GM19438 (cell line): ENCODE measurements at regions not wholly inside any gene's neighbourhood (a gene's known extent, or its start where the extent isn't known, plus 50 kb on each side); places are given as distances from the start of the nearest gene placed in this dataset.
"Not testable (repeated sequence)": the region's sequence is repeated elsewhere in the genome, so short reads cannot be mapped to it uniquely, and the experiment has no call there.

Experiments used
- ATAC-seq: cut with Tn5 transposase; IDR thresholded peaks from one replicate; pipeline ENCODE4 v1.9.1; 2021; ENCODE audit warnings: low read depth; ENCODE audit not compliant: unreplicated experiment

DNA sequence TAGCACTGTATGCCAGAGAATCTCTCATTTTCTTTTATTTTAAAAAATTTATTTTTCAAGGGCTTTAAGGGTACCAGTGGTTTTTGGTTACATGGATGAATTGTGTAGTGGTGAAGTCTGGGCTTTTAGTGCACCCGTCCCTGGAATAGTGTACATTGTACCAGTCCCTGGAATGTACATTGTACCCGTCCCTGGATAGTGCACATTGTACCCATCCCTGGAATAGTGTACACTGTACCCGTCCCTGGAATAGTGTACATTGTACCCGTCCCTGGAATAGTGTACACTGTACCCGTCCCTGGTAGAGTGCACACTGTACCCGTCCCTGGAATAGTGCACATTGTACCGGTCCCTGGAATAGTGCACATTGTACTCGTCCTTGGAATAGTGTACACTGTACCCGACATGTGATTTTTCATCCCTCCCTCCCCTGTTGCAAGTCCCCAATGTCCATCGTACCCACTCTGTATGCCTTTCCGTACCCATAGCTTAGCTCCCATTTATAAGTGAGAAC lies 56.1 kb upstream of the HELT start:
- no peak for ATAC-seq

DNA sequence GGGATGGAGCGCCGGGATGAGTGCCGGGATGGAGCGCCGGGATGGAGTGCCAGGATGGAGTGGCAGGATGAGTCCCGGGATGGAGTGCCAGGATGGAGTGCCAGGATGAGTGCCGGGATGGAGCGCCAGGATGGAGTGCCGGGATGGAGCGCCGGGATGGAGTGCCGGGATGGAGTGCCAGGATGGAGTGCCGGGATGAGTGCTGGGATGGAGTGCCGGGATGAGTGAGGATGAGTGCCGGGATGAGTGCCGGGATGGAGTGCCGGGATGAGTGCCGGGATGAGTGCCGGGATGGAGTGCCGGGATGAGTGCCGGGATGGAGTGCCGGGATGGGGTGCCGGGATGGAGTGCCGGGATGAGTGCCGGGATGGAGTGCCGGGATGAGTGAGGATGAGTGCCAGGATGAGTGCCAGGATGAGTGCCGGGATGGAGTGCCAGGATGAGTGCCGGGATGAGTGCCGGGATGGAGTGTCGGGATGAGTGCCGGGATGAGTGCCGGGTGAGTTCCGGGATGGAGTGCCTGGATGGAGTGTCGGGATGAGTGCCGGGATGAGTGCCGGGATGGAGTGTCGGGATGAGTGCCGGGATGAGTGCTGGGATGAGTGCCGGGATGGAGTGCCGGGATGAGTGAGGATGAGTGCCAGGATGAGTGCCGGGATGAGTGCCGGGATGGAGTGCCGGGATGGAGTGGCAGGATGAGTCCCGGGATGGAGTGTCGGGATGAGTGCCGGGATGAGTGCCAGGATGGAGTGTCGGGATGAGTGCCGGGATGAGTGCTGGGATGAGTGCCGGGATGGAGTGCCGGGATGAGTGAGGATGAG lies 52.9 kb upstream of the HELT start:
- not testable (repeated sequence) for ATAC-seq

DNA sequence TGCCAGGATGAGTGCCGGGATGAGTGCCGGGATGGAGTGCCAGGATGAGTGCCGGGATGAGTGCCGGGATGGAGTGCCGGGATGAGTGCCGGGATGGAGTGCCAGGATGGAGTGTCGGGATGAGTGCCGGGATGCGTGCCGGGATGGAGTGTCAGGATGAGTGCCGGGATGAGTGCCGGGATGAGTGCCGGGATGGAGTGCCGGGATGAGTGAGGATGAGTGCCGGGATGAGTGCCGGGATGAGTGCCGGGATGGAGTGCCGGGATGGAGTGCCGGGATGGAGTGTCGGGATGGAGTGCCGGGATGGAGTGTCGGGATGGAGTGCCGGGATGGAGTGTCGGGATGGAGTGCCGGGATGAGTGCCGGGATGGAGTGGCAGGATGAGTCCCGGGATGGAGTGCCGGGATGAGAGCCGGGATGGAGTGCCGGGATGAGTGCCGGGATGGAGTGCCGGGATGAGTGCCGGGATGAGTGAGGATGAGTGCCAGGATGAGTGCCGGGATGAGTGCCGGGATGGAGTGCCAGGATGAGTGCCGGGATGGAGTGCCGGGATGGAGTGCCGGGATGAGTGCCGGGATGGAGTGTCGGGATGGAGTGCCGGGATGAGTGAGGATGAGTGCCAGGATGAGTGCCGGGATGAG lies 52.1 kb upstream of the HELT start:
- ATAC-seq: not testable (repeated sequence)

DNA sequence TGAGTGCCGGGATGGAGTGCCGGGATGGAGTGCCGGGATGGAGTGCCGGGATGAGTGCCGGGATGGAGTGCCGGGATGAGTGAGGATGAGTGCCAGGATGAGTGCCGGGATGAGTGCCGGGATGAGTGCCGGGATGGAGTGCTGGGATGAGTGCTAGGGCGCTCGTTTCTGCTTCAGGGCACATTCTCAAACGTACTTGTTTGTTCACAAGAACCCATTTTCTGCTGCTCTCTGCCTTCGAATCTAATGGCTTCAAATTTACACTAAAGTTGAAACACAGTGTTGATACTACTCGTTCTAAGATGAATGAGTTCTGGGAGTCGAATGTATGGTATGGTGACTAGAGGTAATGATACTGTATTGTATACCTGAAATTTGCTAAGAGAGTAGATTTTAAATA lies 50.6 kb upstream of the HELT start:
- ATAC-seq: not testable (repeated sequence)

DNA sequence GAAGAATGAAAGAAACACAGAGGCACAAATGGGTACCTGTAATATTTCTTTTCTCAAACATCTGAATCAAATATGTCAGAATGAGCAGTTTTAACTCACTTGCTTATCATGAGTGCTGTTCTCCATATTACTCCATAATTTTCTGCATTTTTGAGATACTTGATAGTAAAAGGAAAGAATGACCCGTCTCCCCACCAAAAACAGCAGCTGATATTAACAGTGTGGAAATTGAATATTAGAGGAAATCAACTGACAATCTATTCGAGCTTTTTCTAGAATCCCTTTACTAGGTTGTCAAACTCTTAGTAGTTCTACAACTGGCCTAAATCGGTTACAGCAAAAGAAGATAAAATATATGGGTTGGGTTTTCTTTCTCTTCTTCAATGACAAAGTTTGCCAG lies 49.9 kb upstream of the HELT start:
- no peak for ATAC-seq
